GM12865 (cell line): ENCODE measurements at regions not wholly inside any gene's neighbourhood (a gene's known extent, or its start where the extent isn't known, plus 50 kb on each side); places are given as distances from the start of the nearest gene placed in this dataset.
A peak's percentile ranks its signal among the peaks of the same experiment; 100 is the strongest.

Source experiments
- DNase-seq: peaks from one replicate; pipeline ENCODE4 v3.0.0; 2010; ENCODE audit warnings: low read depth
- H3K4me3 ChIP-seq: 2 replicates; pipeline ENCODE4 v1.5.1; 2011; ENCODE audit warnings: mild to moderate bottlenecking, low read depth, low read length, control low read depth
- TF ChIP-seq, protein P1 (sequence below): IDR thresholded peaks from 2 replicates; pipeline ENCODE4 v1.5.1; 2011; ENCODE audit warnings: low read length, control low read depth, low read depth, inconsistent platforms; ENCODE audit not compliant: insufficient read depth; ENCODE audit errors: missing control alignments

DNA sequence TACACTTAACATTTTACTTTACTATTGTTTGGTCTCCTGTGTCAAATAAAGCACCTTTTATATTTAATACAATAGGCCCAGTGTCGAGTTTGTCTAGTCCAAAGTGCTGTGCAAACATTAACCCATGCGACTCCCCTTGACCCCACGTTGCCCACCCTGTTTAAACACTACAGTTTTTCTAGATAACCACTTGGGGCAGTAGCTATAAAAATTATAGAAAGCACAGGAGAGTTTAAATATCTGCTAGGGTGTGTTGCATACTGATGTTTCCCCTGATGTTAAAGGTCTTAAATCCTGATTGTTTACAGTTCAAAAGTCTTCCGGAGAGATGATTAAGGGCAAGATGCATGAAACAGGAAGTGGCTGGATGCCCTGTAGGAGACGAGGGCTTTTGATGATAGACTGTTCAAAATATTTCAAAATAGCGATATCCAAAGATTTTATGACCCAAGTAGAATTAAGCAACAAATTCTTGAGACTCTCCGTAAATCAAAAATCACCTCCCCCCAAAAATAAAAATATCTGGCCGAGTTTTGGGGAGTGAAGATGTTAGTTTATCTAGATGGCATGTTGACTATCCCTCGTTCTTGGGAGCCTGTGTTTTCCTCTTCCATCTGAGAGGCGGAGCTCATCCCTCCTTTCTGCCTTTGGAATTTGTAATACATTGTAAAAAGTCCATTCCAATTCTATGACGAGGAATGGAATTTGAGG, 167.1 kb downstream of the FGF9 start:
- no peak overlapping the region for H3K4me3 ChIP-seq
- TF ChIP-seq, protein P1, sequence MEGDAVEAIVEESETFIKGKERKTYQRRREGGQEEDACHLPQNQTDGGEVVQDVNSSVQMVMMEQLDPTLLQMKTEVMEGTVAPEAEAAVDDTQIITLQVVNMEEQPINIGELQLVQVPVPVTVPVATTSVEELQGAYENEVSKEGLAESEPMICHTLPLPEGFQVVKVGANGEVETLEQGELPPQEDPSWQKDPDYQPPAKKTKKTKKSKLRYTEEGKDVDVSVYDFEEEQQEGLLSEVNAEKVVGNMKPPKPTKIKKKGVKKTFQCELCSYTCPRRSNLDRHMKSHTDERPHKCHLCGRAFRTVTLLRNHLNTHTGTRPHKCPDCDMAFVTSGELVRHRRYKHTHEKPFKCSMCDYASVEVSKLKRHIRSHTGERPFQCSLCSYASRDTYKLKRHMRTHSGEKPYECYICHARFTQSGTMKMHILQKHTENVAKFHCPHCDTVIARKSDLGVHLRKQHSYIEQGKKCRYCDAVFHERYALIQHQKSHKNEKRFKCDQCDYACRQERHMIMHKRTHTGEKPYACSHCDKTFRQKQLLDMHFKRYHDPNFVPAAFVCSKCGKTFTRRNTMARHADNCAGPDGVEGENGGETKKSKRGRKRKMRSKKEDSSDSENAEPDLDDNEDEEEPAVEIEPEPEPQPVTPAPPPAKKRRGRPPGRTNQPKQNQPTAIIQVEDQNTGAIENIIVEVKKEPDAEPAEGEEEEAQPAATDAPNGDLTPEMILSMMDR: no peak
- DNase-seq: no peak

- TF ChIP-seq, protein P1: no peak
- DNase-seq: no peak
- no peak overlapping the region for H3K4me3 ChIP-seq
Observed at GRCh38 chr13:21846605-21847004, 175.7 kb downstream of the FGF9 start.

DNA sequence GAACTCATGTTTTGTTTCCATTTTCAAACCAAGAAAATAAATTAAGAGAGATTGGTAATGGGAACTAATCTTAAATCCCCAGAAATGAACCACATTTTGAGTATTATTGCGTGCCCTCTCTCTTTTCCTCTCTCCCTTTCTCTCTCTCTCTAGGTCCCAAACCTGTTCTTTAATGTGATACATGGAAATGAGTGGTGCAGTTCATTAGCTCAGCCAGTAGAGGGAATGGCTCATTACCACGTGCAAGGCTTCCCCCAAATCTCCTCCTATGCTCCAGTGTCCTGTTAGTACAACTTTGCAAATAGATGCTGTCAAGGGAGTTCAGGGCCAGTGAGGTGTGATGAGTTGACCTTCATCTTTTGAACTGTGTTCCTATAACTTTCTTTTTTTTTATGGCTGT, 178.4 kb downstream of the FGF9 start:
- TF ChIP-seq, protein P1: peak; percentile 59
- H3K4me3 ChIP-seq: no peak overlapping the region
- DNase-seq: peak; percentile 50

GRCh38 chr13:21850013-21851006, 179.4 kb downstream of the FGF9 start:
- TF ChIP-seq, protein P1: no peak
- no peak for DNase-seq
- H3K4me3 ChIP-seq: no peak overlapping the region

DNA sequence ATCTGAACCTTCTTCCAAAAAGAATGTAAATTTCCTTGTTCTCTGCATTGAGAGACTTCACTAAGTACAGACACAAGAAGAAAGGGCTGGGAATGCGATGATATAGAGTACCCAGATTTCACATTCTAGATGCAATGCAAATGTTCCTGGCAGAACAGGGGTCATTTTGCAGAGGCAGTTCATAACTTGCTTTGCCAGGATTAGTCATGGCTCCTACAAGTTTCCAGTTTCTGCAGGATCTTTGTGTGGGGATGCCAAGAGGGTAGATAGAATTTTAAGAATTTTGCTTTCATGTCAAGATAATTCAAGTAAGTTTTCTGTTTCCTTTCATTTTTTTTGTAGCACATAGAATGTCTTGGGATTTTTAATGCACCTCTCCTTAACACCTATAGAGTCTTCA, 181.2 kb downstream of the FGF9 start:
- TF ChIP-seq, protein P1: no peak
- H3K4me3 ChIP-seq: no peak overlapping the region
- no peak for DNase-seq

DNA sequence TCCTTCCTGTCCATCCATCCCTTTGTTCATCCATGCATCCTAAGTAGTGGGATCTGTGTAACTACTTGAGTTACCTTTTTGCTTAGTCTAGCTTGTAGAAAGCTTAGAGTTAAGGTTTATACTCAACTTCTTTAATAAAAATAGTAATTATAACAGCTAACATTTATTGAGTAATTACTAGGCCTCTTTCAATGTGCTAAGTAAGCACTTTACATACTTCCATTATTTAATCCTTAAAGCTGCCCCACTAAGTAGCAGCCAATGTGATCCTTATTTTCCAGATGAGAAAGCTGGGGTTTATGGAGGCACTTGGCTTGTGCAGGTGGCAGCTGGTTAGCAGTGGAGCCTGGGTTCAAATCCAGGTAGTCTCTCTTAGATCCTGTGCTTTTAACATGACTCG, 182.9 kb downstream of the FGF9 start:
- no peak overlapping the region for H3K4me3 ChIP-seq
- TF ChIP-seq, protein P1: no peak
- DNase-seq: no peak
